ENCODE measurements at regions not wholly inside any gene's neighbourhood (a gene's known extent, or its start where the extent isn't known, plus 50 kb on each side); places are given as distances from the start of the nearest gene placed in this dataset.
A peak's percentile ranks its signal among the peaks of the same experiment; 100 is the strongest.

GRCh38 chr12:116395396-116395795 is 117.9 kb upstream of the MED13L start:
- DNase-seq: no peak
- intact Hi-C loops (cut with DNase I): no loop called here

GRCh38 chr12:116397148-116397547 is 119.7 kb upstream of the MED13L start:
- no peak for DNase-seq

GRCh38 chr12:116398193-116398592 is 120.7 kb upstream of the MED13L start:
- no peak for DNase-seq
- intact Hi-C loops (cut with DNase I): no loop called here

More at GRCh38 chr12:116397148-116397547, 119.7 kb upstream of the MED13L start:
- intact Hi-C loops (cut with DNase I): no loop called here

- no peak for DNase-seq
- intact Hi-C loops (cut with DNase I): no loop called here
Observed at GRCh38 chr12:116399055-116399454, 121.6 kb upstream of the MED13L start.

GRCh38 chr12:116400636-116401372 is 123.3 kb upstream of the MED13L start:
- peak in 5 of 42 donors; percentile 6 to 47 (median 21) for DNase-seq
- intact Hi-C loops (cut with DNase I): no loop called here

- intact Hi-C loops (cut with DNase I): no loop called here
- no peak for DNase-seq
Observed at GRCh38 chr12:116401565-116401964, 124.1 kb upstream of the MED13L start.

- intact Hi-C loops (cut with DNase I): no loop called here
- no peak for DNase-seq
Observed at GRCh38 chr12:116402163-116402939, 124.9 kb upstream of the MED13L start.

- no peak for DNase-seq
- intact Hi-C loops (cut with DNase I): no loop called here
Observed at GRCh38 chr12:116403546-116403945, 126.1 kb upstream of the MED13L start.

GRCh38 chr12:116404247-116404646 is 126.8 kb upstream of the MED13L start:
- intact Hi-C loops (cut with DNase I): no loop called here
- DNase-seq: no peak

- intact Hi-C loops (cut with DNase I): no loop called here
- DNase-seq: no peak
Observed at GRCh38 chr12:116404913-116405611, 127.6 kb upstream of the MED13L start.

GRCh38 chr12:116406529-116406928 is 129.0 kb upstream of the MED13L start:
- peak in 35 of 42 donors; percentile 7 to 73 (median 28) for DNase-seq
- intact Hi-C loops (cut with DNase I): no loop called here

- no peak for DNase-seq
- intact Hi-C loops (cut with DNase I): no loop called here
Observed at GRCh38 chr12:116408489-116409250, 131.2 kb upstream of the MED13L start.

- intact Hi-C loops (cut with DNase I): no loop called here
- no peak for DNase-seq
Observed at GRCh38 chr12:116411977-116412376, 134.5 kb upstream of the MED13L start.

- DNase-seq: no peak
- intact Hi-C loops (cut with DNase I): no loop called here
Observed at GRCh38 chr12:116414891-116415290, 137.4 kb upstream of the MED13L start.

- intact Hi-C loops (cut with DNase I): no loop called here
- DNase-seq: no peak
Observed at GRCh38 chr12:116415408-116416108, 138.1 kb upstream of the MED13L start.

GRCh38 chr12:116416166-116416565 is 138.7 kb upstream of the MED13L start:
- no peak for DNase-seq
- intact Hi-C loops (cut with DNase I): no loop called here

GRCh38 chr12:116418551-116418950 is 140.6 kb upstream of the MAP1LC3B2 start:
- intact Hi-C loops (cut with DNase I): no loop called here
- no peak for DNase-seq

GRCh38 chr12:116420227-116420880 is 138.8 kb upstream of the MAP1LC3B2 start:
- no peak for DNase-seq
- intact Hi-C loops (cut with DNase I): no loop called here
